ENCODE measurements at regions not wholly inside any gene's neighbourhood (a gene's known extent, or its start where the extent isn't known, plus 50 kb on each side); places are given as distances from the start of the nearest gene placed in this dataset.

GRCh38 chr15:97459771-97460170 lies 500.7 kb upstream of the ARRDC4 start:
- TF ChIP-seq CTCF (conservative IDR thresholded peaks at IDR 0.05; ENCODE audit: low read length), result no peak
- no peak for TF ChIP-seq EZH2phosphoT487 (IDR thresholded peaks at IDR 0.05; ENCODE audit: borderline replicate concordance, low read depth, low read length)
